GM06990 (cell line): ENCODE measurements at regions not wholly inside any gene's neighbourhood (a gene's known extent, or its start where the extent isn't known, plus 50 kb on each side); places are given as distances from the start of the nearest gene placed in this dataset.
"Not testable (repeated sequence)": the region's sequence is repeated elsewhere in the genome, so short reads cannot be mapped to it uniquely, and the experiment has no call there.

Source experiments
- DNase-seq: peaks from one replicate; pipeline ENCODE4 v3.0.0-alpha.2; 2011; ENCODE audit not compliant: insufficient read length; ENCODE audit errors: extremely low read depth
- H3K27me3 ChIP-seq: replicated peaks from 2 replicates; pipeline ENCODE4 v1.6.0; 2011; ENCODE audit warnings: low read length; ENCODE audit not compliant: control insufficient read depth, insufficient read depth
- H3K36me3 ChIP-seq: 2 replicates; pipeline ENCODE4 v1.5.1; 2011; ENCODE audit warnings: low read length; ENCODE audit not compliant: control insufficient read depth, insufficient read depth
- H3K4me3 ChIP-seq: replicated peaks from 2 replicates; pipeline ENCODE4 v1.5.1; 2011; ENCODE audit warnings: low read depth, mild to moderate bottlenecking, control low read depth, low read length

- H3K27me3 ChIP-seq, DNase-seq, H3K4me3 ChIP-seq, H3K36me3 ChIP-seq: not testable (repeated sequence)
These were observed 53.6 kb downstream of the SRGAP2 start for GRCh38 chr1:206256935-206257334.

DNA sequence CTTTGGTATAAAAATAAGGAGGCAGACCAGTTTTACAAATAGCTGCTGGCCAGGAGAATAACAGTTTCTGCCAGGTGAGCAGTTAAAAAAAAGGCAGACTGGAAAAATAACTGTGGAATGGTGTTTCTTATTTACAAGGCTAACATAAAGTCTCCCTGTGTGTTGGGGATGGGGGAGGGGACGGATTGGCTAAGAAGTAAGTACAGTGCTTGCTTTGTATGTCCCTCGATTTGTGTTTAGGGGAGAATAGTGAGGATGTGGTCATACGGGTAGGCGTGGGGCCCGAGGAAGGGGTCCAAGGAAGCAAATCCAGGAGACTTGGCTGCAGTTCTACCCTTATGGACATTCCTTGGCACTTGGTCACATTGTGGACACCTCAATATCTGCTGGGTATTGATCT is 58.1 kb downstream of the SRGAP2 start:
- H3K4me3 ChIP-seq, DNase-seq, H3K27me3 ChIP-seq, H3K36me3 ChIP-seq: not testable (repeated sequence)

GRCh38 chr1:206262424-206262823 is 59.1 kb downstream of the SRGAP2 start:
- not testable (repeated sequence) for H3K27me3 ChIP-seq, DNase-seq, H3K4me3 ChIP-seq, H3K36me3 ChIP-seq

GRCh38 chr1:206264916-206265315 is 61.6 kb downstream of the SRGAP2 start:
- not testable (repeated sequence) for H3K36me3 ChIP-seq, H3K27me3 ChIP-seq, H3K4me3 ChIP-seq, DNase-seq

- not testable (repeated sequence) for H3K36me3 ChIP-seq, H3K27me3 ChIP-seq, DNase-seq, H3K4me3 ChIP-seq
These were observed 67.8 kb downstream of the SRGAP2 start for GRCh38 chr1:206271153-206271552.

- DNase-seq, H3K36me3 ChIP-seq, H3K4me3 ChIP-seq, H3K27me3 ChIP-seq: not testable (repeated sequence)
These were observed 69.8 kb downstream of the SRGAP2 start for GRCh38 chr1:206273104-206273503.

- not testable (repeated sequence) for DNase-seq, H3K4me3 ChIP-seq, H3K36me3 ChIP-seq, H3K27me3 ChIP-seq
These were observed 72.8 kb downstream of the SRGAP2 start for GRCh38 chr1:206276143-206276542.

DNA sequence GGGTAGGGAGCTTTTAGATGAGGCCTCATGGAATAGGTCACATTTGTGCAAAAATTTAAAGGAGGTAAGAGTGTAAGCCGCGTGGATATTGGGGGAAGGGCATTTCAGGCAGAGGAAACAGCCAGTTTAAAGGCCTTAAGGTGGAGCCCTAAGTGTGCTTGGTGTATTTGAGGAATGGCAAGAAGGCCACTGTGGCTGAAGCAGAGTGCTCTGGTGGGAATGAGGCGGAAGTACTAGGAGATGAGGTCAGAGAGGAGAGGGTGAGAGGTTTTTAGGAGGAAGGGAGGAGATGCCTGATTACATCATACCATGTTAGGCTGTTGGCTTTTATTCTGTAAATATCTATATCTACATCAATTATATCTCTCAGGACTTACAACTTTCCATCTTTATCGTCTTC is 75.3 kb downstream of the SRGAP2 start:
- not testable (repeated sequence) for DNase-seq, H3K36me3 ChIP-seq, H3K27me3 ChIP-seq, H3K4me3 ChIP-seq

DNA sequence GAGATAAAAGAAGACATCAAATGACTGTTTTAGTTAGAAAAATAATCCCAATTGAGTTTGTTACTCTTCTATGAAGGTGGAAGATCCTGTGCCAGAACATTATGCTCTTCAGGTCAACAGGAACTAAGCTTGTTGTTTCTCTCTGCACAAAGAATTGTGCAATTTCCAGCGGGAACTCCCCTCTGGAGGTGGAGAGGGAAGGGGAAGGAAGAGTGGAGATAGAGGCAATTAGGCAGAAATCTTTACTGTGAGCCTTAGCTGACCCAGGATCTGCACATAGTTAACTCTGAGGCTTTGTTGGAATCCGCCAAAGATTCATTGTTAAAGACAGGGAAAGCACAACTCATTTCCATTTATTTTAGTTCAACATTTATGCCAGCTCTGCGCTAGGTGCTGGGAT is 77.3 kb downstream of the SRGAP2 start:
- H3K36me3 ChIP-seq, H3K4me3 ChIP-seq, DNase-seq, H3K27me3 ChIP-seq: not testable (repeated sequence)

GRCh38 chr1:206281912-206282654 is 78.7 kb downstream of the SRGAP2 start:
- not testable (repeated sequence) for H3K27me3 ChIP-seq, DNase-seq, H3K36me3 ChIP-seq, H3K4me3 ChIP-seq

- H3K36me3 ChIP-seq, H3K4me3 ChIP-seq, H3K27me3 ChIP-seq, DNase-seq: not testable (repeated sequence)
These were observed 82.0 kb downstream of the SRGAP2 start for GRCh38 chr1:206285024-206285960.

GRCh38 chr1:206287759-206288158 is 84.4 kb downstream of the SRGAP2 start:
- not testable (repeated sequence) for H3K36me3 ChIP-seq, DNase-seq, H3K27me3 ChIP-seq, H3K4me3 ChIP-seq

GRCh38 chr1:206288453-206288852 is 85.1 kb downstream of the SRGAP2 start:
- H3K36me3 ChIP-seq, DNase-seq, H3K4me3 ChIP-seq, H3K27me3 ChIP-seq: not testable (repeated sequence)
